ENCODE measurements at regions not wholly inside any gene's neighbourhood (a gene's known extent, or its start where the extent isn't known, plus 50 kb on each side); places are given as distances from the start of the nearest gene placed in this dataset.

DNA sequence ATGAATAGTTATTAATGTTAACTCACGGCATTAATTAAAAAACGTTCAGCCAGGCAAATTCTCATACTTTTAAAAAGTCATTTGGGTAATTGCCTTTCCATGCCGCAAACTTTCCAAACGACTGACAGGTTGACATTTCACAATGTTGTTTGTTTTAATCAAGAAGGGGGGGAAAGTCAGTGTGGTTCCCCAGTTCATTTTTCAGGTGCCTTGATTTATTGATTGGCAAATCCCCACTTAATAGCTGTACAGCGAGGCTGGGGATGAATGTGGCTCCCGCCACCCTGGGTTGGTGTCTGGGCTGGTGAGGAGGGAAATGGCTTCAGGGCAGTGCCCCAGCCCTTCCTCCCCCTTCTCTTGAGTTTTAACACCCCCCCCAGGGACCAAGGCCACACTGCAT lies 318.0 kb downstream of the SOX9 start:
- H3K4me3 ChIP-seq, result no peak overlapping the region
- no peaks in the 10 kb centered on the region for H3K36me3 ChIP-seq
- no peaks in the 10 kb centered on the region for H3K9me3 ChIP-seq
- no peak for DNase-seq
- peaks cover 0 to 2% of the 10 kb centered on the region in 2 donors for H3K27me3 ChIP-seq
- no peaks in the 10 kb centered on the region for H3K4me1 ChIP-seq
- intact Hi-C loops (cut with DNase I; ENCODE audit: low total_unique reads), result no loop called here
- no peak overlapping the region for H3K27ac ChIP-seq
- TF ChIP-seq, protein P1, sequence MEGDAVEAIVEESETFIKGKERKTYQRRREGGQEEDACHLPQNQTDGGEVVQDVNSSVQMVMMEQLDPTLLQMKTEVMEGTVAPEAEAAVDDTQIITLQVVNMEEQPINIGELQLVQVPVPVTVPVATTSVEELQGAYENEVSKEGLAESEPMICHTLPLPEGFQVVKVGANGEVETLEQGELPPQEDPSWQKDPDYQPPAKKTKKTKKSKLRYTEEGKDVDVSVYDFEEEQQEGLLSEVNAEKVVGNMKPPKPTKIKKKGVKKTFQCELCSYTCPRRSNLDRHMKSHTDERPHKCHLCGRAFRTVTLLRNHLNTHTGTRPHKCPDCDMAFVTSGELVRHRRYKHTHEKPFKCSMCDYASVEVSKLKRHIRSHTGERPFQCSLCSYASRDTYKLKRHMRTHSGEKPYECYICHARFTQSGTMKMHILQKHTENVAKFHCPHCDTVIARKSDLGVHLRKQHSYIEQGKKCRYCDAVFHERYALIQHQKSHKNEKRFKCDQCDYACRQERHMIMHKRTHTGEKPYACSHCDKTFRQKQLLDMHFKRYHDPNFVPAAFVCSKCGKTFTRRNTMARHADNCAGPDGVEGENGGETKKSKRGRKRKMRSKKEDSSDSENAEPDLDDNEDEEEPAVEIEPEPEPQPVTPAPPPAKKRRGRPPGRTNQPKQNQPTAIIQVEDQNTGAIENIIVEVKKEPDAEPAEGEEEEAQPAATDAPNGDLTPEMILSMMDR (IDR thresholded peaks at IDR 0.05), result no peak

DNA sequence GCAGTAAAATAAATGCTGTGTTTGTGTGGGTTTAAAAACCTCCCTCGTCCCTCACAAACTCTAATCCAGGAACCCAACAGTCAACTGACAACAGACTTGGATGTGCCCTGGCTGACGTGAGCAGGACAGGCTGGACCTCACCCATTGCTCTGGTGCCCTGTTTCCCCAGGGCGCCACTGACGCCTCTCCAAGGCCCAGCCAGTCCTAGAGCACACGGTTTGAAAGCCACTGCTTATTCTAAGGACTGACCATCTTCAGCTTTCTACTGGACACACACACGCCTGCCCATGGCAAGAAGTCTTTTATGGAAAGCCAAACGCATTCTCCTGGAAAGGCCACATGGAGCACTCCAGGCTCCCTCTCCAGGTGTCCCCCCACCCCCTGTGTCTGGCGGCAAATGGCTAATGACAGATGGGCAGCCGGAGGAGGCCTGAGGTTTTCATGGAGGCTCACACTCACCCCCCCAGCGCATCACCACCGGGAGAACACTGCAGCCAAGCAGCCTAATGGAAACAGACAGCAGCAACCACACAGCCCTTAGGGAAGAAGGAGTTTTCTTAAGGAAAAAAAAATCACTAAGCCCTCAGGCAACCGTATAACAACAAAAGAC lies 319.2 kb downstream of the SOX9 start:
- H3K27me3 ChIP-seq, result peaks cover 0 to 2% of the 10 kb centered on the region in 2 donors
- DNase-seq, result no peak
- no peak overlapping the region for H3K27ac ChIP-seq
- TF ChIP-seq, protein P1 (IDR thresholded peaks at IDR 0.05), result no peak
- no peaks in the 10 kb centered on the region for H3K4me1 ChIP-seq
- H3K9me3 ChIP-seq, result no peaks in the 10 kb centered on the region
- H3K36me3 ChIP-seq, result no peaks in the 10 kb centered on the region
- intact Hi-C loops (cut with DNase I; ENCODE audit: low total_unique reads), result no loop called here
- H3K4me3 ChIP-seq, result no peak overlapping the region

DNA sequence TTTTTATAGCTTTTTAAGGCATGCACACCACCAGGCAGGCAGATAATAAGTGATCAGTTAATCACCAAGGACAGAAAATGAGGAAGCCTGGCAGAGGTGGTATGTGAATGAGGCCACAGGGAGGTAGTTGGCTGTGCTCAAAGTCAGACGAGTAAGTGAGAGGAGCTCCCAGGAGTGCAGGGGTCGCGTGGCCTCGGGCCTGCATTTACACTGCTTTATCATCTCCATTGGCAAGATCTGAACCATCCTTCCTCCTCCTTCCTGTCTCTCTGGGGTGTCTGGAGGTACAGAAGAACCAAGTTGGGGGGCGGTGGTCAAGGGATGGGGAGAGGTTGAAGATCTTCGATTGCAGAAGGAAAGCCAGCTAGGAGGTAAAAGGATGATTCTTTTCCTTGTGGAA lies 320.1 kb downstream of the SOX9 start:
- peaks cover 0 to 2% of the 10 kb centered on the region in 2 donors for H3K27me3 ChIP-seq
- no peaks in the 10 kb centered on the region for H3K36me3 ChIP-seq
- DNase-seq, result no peak
- intact Hi-C loops (cut with DNase I; ENCODE audit: low total_unique reads), result no loop called here
- no peak overlapping the region for H3K27ac ChIP-seq
- no peaks in the 10 kb centered on the region for H3K4me1 ChIP-seq
- H3K4me3 ChIP-seq, result no peak overlapping the region
- TF ChIP-seq, protein P1 (IDR thresholded peaks at IDR 0.05), result no peak
- no peaks in the 10 kb centered on the region for H3K9me3 ChIP-seq

DNA sequence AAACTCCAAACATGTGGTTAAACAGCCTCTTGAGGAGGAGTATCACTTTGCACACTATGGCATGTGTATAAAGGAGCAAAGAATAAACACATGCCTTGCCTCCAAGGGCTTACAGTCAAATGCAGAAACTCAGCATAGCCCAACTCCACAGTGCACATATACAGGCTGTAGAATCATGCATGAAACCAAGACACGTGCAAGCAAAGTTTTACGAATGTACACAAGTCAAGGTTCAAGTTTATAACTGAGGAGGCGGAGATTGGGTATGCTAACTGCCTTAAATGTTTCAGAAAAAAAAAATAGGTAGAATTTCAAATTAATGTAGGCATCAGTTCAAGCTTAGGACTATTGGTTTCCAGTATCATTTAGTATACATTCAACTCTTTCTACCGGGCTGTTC lies 321.1 kb downstream of the SOX9 start:
- intact Hi-C loops (cut with DNase I; ENCODE audit: low total_unique reads), result no loop called here
- TF ChIP-seq, protein P1 (IDR thresholded peaks at IDR 0.05), result no peak
- H3K4me1 ChIP-seq, result no peaks in the 10 kb centered on the region
- DNase-seq, result no peak
- no peaks in the 10 kb centered on the region for H3K9me3 ChIP-seq
- no peak overlapping the region for H3K4me3 ChIP-seq
- H3K27me3 ChIP-seq, result peaks cover 0 to 2% of the 10 kb centered on the region in 2 donors
- H3K27ac ChIP-seq, result no peak overlapping the region
- no peaks in the 10 kb centered on the region for H3K36me3 ChIP-seq

DNA sequence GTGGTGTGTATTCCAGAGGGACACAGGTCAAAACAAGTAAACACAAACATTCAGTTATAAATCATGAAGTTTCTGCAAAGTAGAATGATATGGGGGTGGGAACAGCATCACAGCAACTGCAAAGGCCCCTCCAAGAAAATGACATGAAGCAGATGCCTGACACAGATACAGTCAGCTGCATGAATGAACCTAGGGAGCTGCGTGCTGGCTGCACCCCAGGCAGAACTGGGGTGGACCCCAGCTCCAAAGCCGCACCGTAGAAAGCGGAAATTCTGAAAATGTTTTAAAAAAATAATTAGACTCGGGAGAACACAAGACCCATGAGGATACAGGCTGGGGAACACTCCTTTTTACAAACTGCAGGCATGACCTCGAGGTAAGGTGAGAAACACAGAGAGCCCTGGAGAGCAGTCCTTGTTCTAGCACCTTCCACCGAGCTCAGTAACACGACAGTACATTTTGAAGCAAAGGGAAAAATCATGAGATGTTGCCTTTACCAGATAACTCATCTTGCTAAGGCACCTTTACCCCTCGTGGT lies 323.8 kb downstream of the SOX9 start:
- no peaks in the 10 kb centered on the region for H3K36me3 ChIP-seq
- H3K9me3 ChIP-seq, result no peaks in the 10 kb centered on the region
- H3K4me1 ChIP-seq, result no peaks in the 10 kb centered on the region
- intact Hi-C loops (cut with DNase I; ENCODE audit: low total_unique reads), result no loop called here
- no peak for DNase-seq
- TF ChIP-seq, protein P1 (IDR thresholded peaks at IDR 0.05), result no peak
- no peak overlapping the region for H3K4me3 ChIP-seq
- no peaks in the 10 kb centered on the region for H3K27me3 ChIP-seq
- H3K27ac ChIP-seq, result no peak overlapping the region
